Mucosa of descending colon (tissue), 3 donors: ENCODE measurements at regions not wholly inside any gene's neighbourhood (a gene's known extent, or its start where the extent isn't known, plus 50 kb on each side); places are given as distances from the start of the nearest gene placed in this dataset.
"Not testable (repeated sequence)": the region's sequence is repeated elsewhere in the genome, so short reads cannot be mapped to it uniquely, and the experiment has no call there.

Experiments used
- ATAC-seq: fragments of 200-7000 bp; cut with Tn5 transposase; one replicate; pipeline ENCODE4 v1.9.1; 2020; ENCODE audit warnings: mild to moderate bottlenecking, moderate library complexity
- DNase-seq, 3 donors: peaks; one replicate each; pipeline ENCODE4 v3.0.0-alpha.2; 2020
- H3K36me3 ChIP-seq: fragments of 200-600 bp; one replicate; pipeline ENCODE4 v1.8.0; 2021; ENCODE audit warnings: low read depth, mild to moderate bottlenecking
- H3K4me1 ChIP-seq: fragments of 200-600 bp; one replicate; pipeline ENCODE4 v1.8.0; 2021; ENCODE audit warnings: low read depth, mild to moderate bottlenecking
- H3K4me3 ChIP-seq: fragments of 200-600 bp; one replicate; pipeline ENCODE4 v1.8.0; 2021; ENCODE audit warnings: mild to moderate bottlenecking
- H3K9me3 ChIP-seq: fragments of 200-600 bp; one replicate; pipeline ENCODE4 v1.8.0; 2021; ENCODE audit warnings: mild to moderate bottlenecking
- intact Hi-C, 2 donors: fragments of 100-400 bp; cut with DNase I in 1 of 2; cut with micrococcal nuclease in 1 of 2; formaldehyde crosslinking; loops; one replicate each; pipeline versions ENCODE4 v1.11.0 to v1.11.1; 2022; cut with DNase I, micrococcal nuclease
- TF ChIP-seq, protein P1 (sequence below): fragments of 200-600 bp; IDR thresholded peaks from one replicate; pipeline ENCODE4 v1.8.0; 2022; ENCODE audit warnings: antibody characterized with exemption, mild to moderate bottlenecking
- donor health status: DM: no; HTN: no; CAD: no; lungs with moderate emphysema.
- donor health status: DM: no; HTN: no; CAD: no.
- donor health status: DM: no; HTN: yes; CAD: no.

DNA sequence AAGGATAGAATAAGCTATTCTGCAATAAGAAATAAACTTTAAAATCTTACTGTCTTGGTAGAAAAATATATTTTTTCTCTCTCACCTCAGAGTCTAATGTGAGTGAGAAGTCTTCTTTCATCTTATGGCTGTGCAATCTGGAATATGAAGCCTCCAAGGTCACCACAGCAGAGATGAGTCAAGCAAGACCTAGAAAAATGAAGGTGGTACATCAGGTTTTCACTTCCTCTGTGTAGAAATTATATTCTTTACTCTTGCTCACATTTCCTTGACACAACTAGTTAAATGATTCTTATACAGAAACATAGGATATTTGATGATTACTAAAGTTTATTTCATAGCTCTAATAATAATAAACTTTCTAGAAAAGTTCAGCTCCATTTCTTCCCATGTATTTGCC is 211.4 kb downstream of the CXXC4 start:
- DNase-seq (no peak), ATAC-seq (no peak)
- no peaks in the 10 kb centered on the region for H3K4me1 ChIP-seq
- H3K36me3 ChIP-seq = no peaks in the 10 kb centered on the region
- intact Hi-C loops = no loop called here
- TF ChIP-seq, protein P1, sequence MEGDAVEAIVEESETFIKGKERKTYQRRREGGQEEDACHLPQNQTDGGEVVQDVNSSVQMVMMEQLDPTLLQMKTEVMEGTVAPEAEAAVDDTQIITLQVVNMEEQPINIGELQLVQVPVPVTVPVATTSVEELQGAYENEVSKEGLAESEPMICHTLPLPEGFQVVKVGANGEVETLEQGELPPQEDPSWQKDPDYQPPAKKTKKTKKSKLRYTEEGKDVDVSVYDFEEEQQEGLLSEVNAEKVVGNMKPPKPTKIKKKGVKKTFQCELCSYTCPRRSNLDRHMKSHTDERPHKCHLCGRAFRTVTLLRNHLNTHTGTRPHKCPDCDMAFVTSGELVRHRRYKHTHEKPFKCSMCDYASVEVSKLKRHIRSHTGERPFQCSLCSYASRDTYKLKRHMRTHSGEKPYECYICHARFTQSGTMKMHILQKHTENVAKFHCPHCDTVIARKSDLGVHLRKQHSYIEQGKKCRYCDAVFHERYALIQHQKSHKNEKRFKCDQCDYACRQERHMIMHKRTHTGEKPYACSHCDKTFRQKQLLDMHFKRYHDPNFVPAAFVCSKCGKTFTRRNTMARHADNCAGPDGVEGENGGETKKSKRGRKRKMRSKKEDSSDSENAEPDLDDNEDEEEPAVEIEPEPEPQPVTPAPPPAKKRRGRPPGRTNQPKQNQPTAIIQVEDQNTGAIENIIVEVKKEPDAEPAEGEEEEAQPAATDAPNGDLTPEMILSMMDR = no peak
- no peak overlapping the region for H3K4me3 ChIP-seq
- H3K9me3 ChIP-seq = no peaks in the 10 kb centered on the region

DNA sequence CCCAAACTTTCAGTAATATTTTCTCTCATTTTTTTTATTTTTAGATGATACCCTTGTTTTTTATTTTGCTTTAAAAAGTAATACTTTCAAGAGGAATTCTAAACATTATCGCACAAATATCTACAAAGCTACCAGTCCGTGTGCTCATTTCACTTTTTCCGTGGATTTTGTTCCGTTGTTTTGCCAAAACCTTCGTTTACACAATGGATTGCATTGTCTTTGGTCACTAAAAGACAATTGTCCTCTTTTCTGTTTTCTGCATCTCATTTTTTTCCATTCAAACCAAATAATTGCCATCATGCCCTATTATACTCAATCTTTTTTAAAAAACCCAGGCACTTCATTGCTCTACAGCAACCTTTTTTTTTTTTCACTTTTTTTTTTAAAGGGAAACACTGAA is 214.9 kb downstream of the CXXC4 start:
- TF ChIP-seq, protein P1 = no peak
- H3K9me3 ChIP-seq = no peaks in the 10 kb centered on the region
- no peak for ATAC-seq
- H3K4me1 ChIP-seq = no peaks in the 10 kb centered on the region
- intact Hi-C loops = no loop called here
- no peaks in the 10 kb centered on the region for H3K36me3 ChIP-seq
- DNase-seq = no peak
- H3K4me3 ChIP-seq = no peak overlapping the region

DNA sequence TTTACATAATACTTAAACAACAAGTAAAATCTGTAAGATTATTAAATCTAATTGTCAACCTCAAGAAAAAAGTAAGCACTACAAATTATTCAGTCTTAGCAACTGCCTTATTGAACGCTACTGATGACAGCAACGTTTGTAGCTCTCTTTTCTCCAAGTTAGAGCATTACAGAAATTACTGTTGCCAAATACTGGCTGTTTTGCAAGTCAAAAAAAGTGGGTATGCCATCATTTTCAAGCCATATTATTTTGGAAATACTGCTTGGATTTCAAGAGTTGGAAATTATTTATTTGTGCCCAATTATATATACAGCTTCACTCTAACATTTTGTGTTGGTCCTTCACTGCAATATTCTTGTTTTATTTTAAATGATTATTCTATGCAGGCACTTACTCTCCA is 221.7 kb downstream of the CXXC4 start:
- H3K36me3 ChIP-seq = no peaks in the 10 kb centered on the region
- H3K4me1 ChIP-seq = no peaks in the 10 kb centered on the region
- no peak overlapping the region for H3K4me3 ChIP-seq
- no peak for ATAC-seq
- DNase-seq = no peak
- TF ChIP-seq, protein P1 = no peak
- intact Hi-C loops = no loop called here
- H3K9me3 ChIP-seq = no peaks in the 10 kb centered on the region

DNA sequence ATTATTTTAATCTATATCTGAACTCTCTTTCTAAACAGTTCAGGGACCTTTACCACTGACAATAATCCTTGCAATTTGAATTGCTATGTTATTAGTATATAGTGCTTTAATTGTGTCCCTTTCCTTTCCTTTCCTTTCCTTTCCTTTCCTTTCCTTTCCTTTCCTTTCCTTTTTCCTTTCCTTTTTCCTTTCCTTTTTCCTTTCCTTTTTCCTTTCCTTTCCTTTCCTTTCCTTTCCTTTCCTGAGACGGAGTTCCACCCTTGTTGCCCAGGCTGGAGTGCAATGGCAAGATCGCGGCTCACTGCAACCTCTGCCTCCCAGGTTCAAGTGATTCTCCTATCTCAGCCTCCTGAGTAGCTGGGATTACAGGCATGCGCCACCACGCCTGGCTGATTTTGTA is 225.1 kb downstream of the CXXC4 start:
- H3K9me3 ChIP-seq, intact Hi-C loops, DNase-seq, H3K36me3 ChIP-seq, H3K4me1 ChIP-seq, ATAC-seq, H3K4me3 ChIP-seq: not testable (repeated sequence)

DNA sequence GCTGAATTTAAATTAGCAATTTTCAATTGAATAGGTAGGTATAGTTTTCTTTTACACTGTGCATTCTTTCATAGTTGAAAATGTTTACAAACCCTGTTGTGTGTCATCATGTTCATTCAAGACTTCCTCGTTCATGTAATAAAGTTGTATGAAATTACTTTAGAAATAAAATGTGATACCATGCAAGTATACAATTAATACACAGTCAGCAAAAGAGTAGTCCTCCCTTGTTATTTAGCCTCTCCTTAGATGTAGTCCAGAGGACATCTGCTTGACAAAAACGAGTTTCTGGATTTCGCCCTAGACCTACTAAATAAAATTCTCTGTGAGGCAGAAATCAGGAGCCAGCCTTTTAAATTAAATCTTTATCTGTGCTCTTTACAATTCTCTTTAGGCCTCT is 231.6 kb downstream of the CXXC4 start:
- DNase-seq (no peak), ATAC-seq (no peak)
- Histone ChIP-seq H3K4me3 (no peak overlapping the region), H3K36me3 (no peaks in the 10 kb centered on the region), H3K4me1 (no peaks in the 10 kb centered on the region), H3K9me3 (no peaks in the 10 kb centered on the region)
- TF ChIP-seq, protein P1 = no peak
- intact Hi-C loops = no loop called here

DNA sequence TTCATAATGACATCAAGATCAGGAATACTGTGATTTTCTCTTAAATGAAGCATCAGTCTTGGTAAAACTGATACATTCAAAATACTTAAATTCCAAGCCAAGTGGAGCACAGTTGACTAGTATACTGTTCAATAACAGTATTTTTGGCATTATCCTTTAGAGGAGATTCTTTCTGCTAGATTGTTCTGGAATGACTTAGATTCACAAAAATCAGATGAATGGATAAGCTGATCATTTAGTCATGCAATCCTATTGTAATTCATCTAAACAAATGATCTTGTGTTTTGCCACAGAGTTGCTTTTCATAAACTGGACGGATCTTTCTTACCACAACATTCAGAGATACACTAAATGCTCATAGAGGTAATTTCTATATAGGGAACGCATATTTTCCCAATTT is 232.0 kb downstream of the CXXC4 start:
- ATAC-seq = no peak

More for the DNA sequence above, 232.0 kb downstream of the CXXC4 start:
- no peaks in the 10 kb centered on the region for H3K4me1 ChIP-seq
- DNase-seq = no peak
- no peak overlapping the region for H3K4me3 ChIP-seq
- intact Hi-C loops = no loop called here
- no peaks in the 10 kb centered on the region for H3K9me3 ChIP-seq
- no peaks in the 10 kb centered on the region for H3K36me3 ChIP-seq
- TF ChIP-seq, protein P1 = no peak
